OCI-LY7 (cell line): ENCODE measurements at regions not wholly inside any gene's neighbourhood (a gene's known extent, or its start where the extent isn't known, plus 50 kb on each side); places are given as distances from the start of the nearest gene placed in this dataset.

Source experiments
- EZH2phosphoT487 ChIP-seq: fragments of 200-600 bp; sonication (generic); IDR thresholded peaks from 2 replicates; pipeline ENCODE4 v1.6.1; 2018; ENCODE audit warnings: low read depth, borderline replicate concordance, mild to moderate bottlenecking, mixed run types, antibody characterized with exemption, low read length, moderate library complexity, mixed read lengths
- TF ChIP-seq, protein P1 (sequence below): fragments of 200-600 bp; sonication (generic); conservative IDR thresholded peaks from 2 replicates; pipeline ENCODE4 v1.5.1; 2014; ENCODE audit warnings: mild to moderate bottlenecking, antibody characterized with exemption, low read length, moderate library complexity, mixed read lengths

DNA sequence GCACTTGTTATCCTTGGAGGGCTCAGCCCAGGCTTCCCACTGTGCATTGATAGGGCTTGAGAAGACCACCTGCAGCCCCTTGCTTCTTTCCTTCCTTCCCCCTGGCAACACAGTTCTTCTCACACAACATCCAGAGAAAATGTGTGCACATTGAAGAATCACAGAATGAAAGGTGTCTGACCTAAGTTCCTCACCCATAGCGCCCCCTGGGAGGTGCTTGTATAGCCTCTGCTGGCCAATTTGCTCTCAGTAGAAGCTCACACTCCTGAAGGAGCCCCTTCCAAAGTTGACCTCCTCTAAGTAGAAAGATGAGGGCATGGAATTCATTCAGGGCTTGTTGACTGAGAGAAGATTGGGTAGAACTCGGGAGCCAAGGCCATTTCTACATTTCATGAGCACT is 758.4 kb upstream of the KLHL29 start:
- TF ChIP-seq, protein P1, sequence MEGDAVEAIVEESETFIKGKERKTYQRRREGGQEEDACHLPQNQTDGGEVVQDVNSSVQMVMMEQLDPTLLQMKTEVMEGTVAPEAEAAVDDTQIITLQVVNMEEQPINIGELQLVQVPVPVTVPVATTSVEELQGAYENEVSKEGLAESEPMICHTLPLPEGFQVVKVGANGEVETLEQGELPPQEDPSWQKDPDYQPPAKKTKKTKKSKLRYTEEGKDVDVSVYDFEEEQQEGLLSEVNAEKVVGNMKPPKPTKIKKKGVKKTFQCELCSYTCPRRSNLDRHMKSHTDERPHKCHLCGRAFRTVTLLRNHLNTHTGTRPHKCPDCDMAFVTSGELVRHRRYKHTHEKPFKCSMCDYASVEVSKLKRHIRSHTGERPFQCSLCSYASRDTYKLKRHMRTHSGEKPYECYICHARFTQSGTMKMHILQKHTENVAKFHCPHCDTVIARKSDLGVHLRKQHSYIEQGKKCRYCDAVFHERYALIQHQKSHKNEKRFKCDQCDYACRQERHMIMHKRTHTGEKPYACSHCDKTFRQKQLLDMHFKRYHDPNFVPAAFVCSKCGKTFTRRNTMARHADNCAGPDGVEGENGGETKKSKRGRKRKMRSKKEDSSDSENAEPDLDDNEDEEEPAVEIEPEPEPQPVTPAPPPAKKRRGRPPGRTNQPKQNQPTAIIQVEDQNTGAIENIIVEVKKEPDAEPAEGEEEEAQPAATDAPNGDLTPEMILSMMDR: peak; percentile 50
- TF ChIP-seq EZH2phosphoT487: no peak
